CD4-positive, alpha-beta T cell (primary cell): ENCODE measurements at regions not wholly inside any gene's neighbourhood (a gene's known extent, or its start where the extent isn't known, plus 50 kb on each side); places are given as distances from the start of the nearest gene placed in this dataset.
"Not testable (repeated sequence)": the region's sequence is repeated elsewhere in the genome, so short reads cannot be mapped to it uniquely, and the experiment has no call there.

Experiments used
- ATAC-seq: fragments of 200-7000 bp; cut with Tn5 transposase; one replicate; pipeline ENCODE4 v1.10.0; 2022; ENCODE audit warnings: mild to moderate bottlenecking; ENCODE audit not compliant: poor library complexity
- CTCF ChIA-PET: fragments of 350-600 bp; sonication (Branson Sonifier 250); formaldehyde crosslinking; loops from one replicate; lab custom pipeline; 2021; ENCODE audit warnings: antibody characterized with exemption, inconsistent platforms; lab: Charles Lee
- POLR2A ChIA-PET: fragments of 350-600 bp; sonication (Branson Sonifier 250); formaldehyde crosslinking; loops from one replicate; lab custom pipeline; 2021; ENCODE audit warnings: antibody characterized with exemption, inconsistent platforms; lab: Charles Lee
- DNase-seq, 14 experiments: peaks; one replicate each; pipeline ENCODE4 v3.0.0-alpha.2; 2013 to 2020; ENCODE audit warnings: mixed read lengths in 2 of 14
- H3K27ac ChIP-seq, 2 donors: one replicate each; pipeline versions ENCODE4 v1.5.1 to v1.7.0; 2013; ENCODE audit warnings: low read length in 2 of 2, low read depth in 1 of 2, mild to moderate bottlenecking in 1 of 2
- H3K27me3 ChIP-seq, 2 experiments: 1 replicate in 1 of 2; 2 replicates in 1 of 2; pipeline versions ENCODE4 v1.6.1 to v1.7.0; 2013; ENCODE audit warnings: low read length in 2 of 2, control low read depth in 1 of 2, mild to moderate bottlenecking in 1 of 2, moderate library complexity in 1 of 2; ENCODE audit not compliant: insufficient read depth in 2 of 2, control insufficient read depth in 1 of 2
- H3K36me3 ChIP-seq: one replicate; pipeline ENCODE4 v1.6.1; 2013; ENCODE audit warnings: low read length, control low read depth; ENCODE audit not compliant: insufficient read depth
- H3K4me1 ChIP-seq: one replicate; pipeline ENCODE4 v1.6.1; 2013; ENCODE audit warnings: low read length, control low read depth; ENCODE audit not compliant: insufficient read depth
- H3K4me3 ChIP-seq: one replicate; pipeline ENCODE4 v1.5.1; 2013; ENCODE audit warnings: mild to moderate bottlenecking, low read length, moderate library complexity
- H3K9me3 ChIP-seq, 2 experiments: 1 replicate in 1 of 2; 2 replicates in 1 of 2; pipeline versions ENCODE4 v1.6.1 to v1.7.0; 2013; ENCODE audit warnings: low read length in 2 of 2, mild to moderate bottlenecking in 2 of 2, control low read depth in 1 of 2, moderate library complexity in 1 of 2; ENCODE audit not compliant: control insufficient read depth in 1 of 2, insufficient read depth in 1 of 2
- H3K27ac Mint-ChIP-seq: one replicate; pipeline ENCODE4 v1.8.0; 2020; ENCODE audit warnings: mixed read lengths
- H3K27me3 Mint-ChIP-seq: one replicate; pipeline ENCODE4 v1.8.0; 2021; ENCODE audit warnings: mixed read lengths
- H3K36me3 Mint-ChIP-seq: one replicate; pipeline ENCODE4 v1.8.0; 2021; ENCODE audit warnings: low read depth, mixed read lengths
- H3K4me1 Mint-ChIP-seq: one replicate; pipeline ENCODE4 v1.8.0; 2021; ENCODE audit warnings: low read depth, mixed read lengths
- H3K4me3 Mint-ChIP-seq: one replicate; pipeline ENCODE4 v1.8.0; 2020; ENCODE audit warnings: mild to moderate bottlenecking, mixed read lengths
- H3K9me3 Mint-ChIP-seq: one replicate; pipeline ENCODE4 v1.8.0; 2020; ENCODE audit warnings: mixed read lengths
- intact Hi-C, 2 experiments: fragments of 100-400 bp; cut with DNase I in 1 of 2; cut with micrococcal nuclease in 1 of 2; formaldehyde crosslinking; loops; one replicate each; pipeline versions ENCODE4 v1.15.1 to v1.9.0; 2023 to 2025; cut with DNase I, micrococcal nuclease
- TF ChIP-seq, protein P1 (sequence below): fragments of 200-600 bp; IDR thresholded peaks from one replicate; pipeline ENCODE4 v1.8.0; 2022; ENCODE audit warnings: antibody characterized with exemption, mild to moderate bottlenecking

- H3K4me1 Mint-ChIP-seq: peaks cover 50% of the 10 kb centered on the region
- H3K4me3 Mint-ChIP-seq: no peak overlapping the region
- H3K27ac Mint-ChIP-seq: peak overlapping the region; percentile 74
- ATAC-seq: no peak
- Histone ChIP-seq H3K36me3 (peaks cover 34% of the 10 kb centered on the region), H3K4me3 (no peak overlapping the region), H3K9me3 (no peaks in the 10 kb centered on the region), H3K27me3 (no peaks in the 10 kb centered on the region), H3K27ac (no peak overlapping the region), H3K4me1 (peaks cover 41% of the 10 kb centered on the region)
- H3K36me3 Mint-ChIP-seq: peaks cover 49% of the 10 kb centered on the region
- intact Hi-C loops: loop anchor here in 1 of 2 experiments (5.0 kb wide), 1 partner anchor 71 kb away; no protein-coding TSS in a partner anchor
- TF ChIP-seq, protein P1, sequence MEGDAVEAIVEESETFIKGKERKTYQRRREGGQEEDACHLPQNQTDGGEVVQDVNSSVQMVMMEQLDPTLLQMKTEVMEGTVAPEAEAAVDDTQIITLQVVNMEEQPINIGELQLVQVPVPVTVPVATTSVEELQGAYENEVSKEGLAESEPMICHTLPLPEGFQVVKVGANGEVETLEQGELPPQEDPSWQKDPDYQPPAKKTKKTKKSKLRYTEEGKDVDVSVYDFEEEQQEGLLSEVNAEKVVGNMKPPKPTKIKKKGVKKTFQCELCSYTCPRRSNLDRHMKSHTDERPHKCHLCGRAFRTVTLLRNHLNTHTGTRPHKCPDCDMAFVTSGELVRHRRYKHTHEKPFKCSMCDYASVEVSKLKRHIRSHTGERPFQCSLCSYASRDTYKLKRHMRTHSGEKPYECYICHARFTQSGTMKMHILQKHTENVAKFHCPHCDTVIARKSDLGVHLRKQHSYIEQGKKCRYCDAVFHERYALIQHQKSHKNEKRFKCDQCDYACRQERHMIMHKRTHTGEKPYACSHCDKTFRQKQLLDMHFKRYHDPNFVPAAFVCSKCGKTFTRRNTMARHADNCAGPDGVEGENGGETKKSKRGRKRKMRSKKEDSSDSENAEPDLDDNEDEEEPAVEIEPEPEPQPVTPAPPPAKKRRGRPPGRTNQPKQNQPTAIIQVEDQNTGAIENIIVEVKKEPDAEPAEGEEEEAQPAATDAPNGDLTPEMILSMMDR: no peak
- H3K27me3 Mint-ChIP-seq: no peaks in the 10 kb centered on the region
- ChIA-PET CTCF (no interaction called here), POLR2A (no interaction called here)
- DNase-seq: no peak
- no peaks in the 10 kb centered on the region for H3K9me3 Mint-ChIP-seq
Measured at GRCh38 chrY:7343261-7343660, 431.7 kb upstream of the AMELY start.

GRCh38 chrY:7342732-7343131 lies 431.2 kb upstream of the AMELY start:
- ATAC-seq, H3K27ac ChIP-seq, H3K27me3 Mint-ChIP-seq, CTCF ChIA-PET, DNase-seq, H3K9me3 Mint-ChIP-seq, H3K9me3 ChIP-seq, H3K27me3 ChIP-seq, POLR2A ChIA-PET, H3K4me3 ChIP-seq: not testable (repeated sequence)
- peaks cover 56% of the 10 kb centered on the region for H3K4me1 Mint-ChIP-seq
- peak overlapping the region; percentile 74 for H3K27ac Mint-ChIP-seq
- H3K36me3 Mint-ChIP-seq: peaks cover 53% of the 10 kb centered on the region
- H3K36me3 ChIP-seq: peaks cover 38% of the 10 kb centered on the region
- intact Hi-C loops: loop anchor here in 1 of 2 experiments (5.0 kb wide), 1 partner anchor 70 kb away; no protein-coding TSS in a partner anchor
- peak overlapping the region; percentile 25 for H3K4me3 Mint-ChIP-seq
- H3K4me1 ChIP-seq: peaks cover 46% of the 10 kb centered on the region

GRCh38 chrY:7339391-7340087 lies 428.0 kb upstream of the AMELY start:
- no peaks in the 10 kb centered on the region for H3K27me3 ChIP-seq
- Mint-ChIP-seq H3K4me1 (peaks cover 77% of the 10 kb centered on the region), H3K27ac (peak overlapping the region; percentile 94), H3K4me3 (peak overlapping the region; percentile 71), H3K36me3 (peaks cover 67% of the 10 kb centered on the region), H3K27me3 (no peaks in the 10 kb centered on the region), H3K9me3 (no peaks in the 10 kb centered on the region)
- CTCF ChIA-PET: no interaction called here
- H3K27ac ChIP-seq: peak overlapping the region in 1 of 2 donors; percentile 58
- DNase-seq: peak in 4 of 14 experiments; percentile 17 to 70 (median 52)
- POLR2A ChIA-PET: interaction anchor here (0.5 to 1.5 kb wide), 6 partner anchors 10 to 66 kb away, joined by 3 to 7 read pairs (median 4); no protein-coding TSS in a partner anchor
- H3K4me1 ChIP-seq: peaks cover 67% of the 10 kb centered on the region
- peaks cover 29% of the 10 kb centered on the region for H3K36me3 ChIP-seq
- peak overlapping the region; percentile 13 for H3K4me3 ChIP-seq
- no peaks in the 10 kb centered on the region for H3K9me3 ChIP-seq
- TF ChIP-seq, protein P1: no peak
- intact Hi-C loops: loop anchor here in 1 of 2 experiments (5.0 kb wide), 1 partner anchor 67 kb away; no protein-coding TSS in a partner anchor
- peak; percentile 77 for ATAC-seq
